Kasumi-1 (cell line): ENCODE measurements at regions not wholly inside any gene's neighbourhood (a gene's known extent, or its start where the extent isn't known, plus 50 kb on each side); places are given as distances from the start of the nearest gene placed in this dataset.
"Not testable (repeated sequence)": the region's sequence is repeated elsewhere in the genome, so short reads cannot be mapped to it uniquely, and the experiment has no call there.

ENCODE experiments used
- DNase-seq, 2 experiments: peaks; one replicate each; lab custom pipeline; 2025; lab: John Stamatoyannopoulos, UW

DNA sequence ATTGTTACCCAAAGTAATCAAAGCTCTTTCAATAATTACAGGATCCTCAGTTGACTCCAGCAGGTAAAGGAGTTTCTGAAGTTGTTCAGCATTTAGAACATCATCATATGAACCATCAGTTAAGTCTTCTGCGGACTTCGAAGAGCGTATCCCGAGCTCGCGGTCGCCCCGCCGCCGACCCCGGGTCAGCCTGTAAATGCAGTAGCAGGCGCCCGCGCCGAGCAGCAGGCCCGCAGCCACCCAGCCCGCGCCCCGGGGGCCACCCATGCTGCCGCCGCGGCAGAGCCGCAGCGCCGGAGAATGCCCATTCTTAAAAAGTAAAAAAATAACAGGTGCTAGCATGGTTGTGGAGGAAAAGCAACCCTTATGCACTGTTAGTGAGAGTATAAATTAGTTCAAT is 444.5 kb downstream of the NSUN3 start:
- DNase-seq, result not testable (repeated sequence)

DNA sequence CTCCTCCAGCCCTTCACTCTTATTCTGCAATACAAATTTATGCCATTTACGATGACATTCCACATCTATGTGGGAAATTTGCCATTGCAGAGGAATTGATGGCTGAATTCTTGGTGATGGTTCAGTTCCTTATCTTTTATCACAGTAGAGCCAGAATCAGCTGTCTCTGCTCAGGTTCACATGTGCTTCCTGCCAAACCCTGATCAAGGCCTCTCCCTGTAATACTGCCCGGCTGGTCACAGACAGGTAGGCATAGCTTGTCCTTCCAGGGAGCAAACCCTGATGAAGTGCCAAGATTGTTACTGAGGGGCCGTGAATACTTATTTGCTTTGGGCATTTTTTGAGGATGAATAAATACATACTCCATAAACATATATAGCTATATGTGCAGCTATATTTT is 450.0 kb downstream of the NSUN3 start:
- no peak for DNase-seq

DNA sequence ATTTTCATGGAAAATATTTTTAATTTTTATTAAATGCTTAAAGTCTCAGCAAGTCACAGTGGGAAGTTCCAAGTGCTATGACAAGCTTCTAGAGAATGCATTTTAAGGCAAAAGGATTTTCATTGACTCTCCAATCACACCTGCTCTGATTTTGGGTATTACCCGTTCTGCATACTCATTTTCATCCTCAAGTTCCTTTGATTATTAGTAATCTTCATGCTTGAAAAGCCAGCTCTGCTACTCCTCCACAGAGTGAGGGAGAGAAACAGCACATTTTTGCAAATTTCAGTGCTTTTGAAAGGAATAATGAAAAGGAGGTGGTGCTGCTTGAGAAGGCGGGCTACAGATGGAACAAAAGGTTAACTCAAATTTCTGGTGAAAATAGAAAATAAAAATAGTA is 450.7 kb downstream of the NSUN3 start:
- no peak for DNase-seq

DNA sequence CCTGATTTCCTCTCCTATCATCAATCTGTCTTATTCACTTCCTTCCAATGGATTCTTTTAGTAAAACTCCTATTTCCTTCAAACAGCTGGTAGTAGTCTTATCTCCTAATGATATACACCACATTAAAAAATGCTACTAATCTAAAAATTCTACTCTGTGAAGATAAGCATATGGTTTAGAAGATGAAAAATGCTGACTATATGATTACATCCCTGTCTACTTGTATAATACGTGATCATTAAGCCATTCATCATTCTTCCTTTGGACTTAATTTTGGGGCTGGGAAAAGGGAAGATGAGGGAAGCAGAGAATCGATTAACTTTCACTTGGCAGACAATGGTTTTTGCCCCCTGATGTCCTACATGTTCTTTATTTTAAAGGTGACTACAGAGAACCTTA is 453.1 kb downstream of the NSUN3 start:
- no peak for DNase-seq

DNA sequence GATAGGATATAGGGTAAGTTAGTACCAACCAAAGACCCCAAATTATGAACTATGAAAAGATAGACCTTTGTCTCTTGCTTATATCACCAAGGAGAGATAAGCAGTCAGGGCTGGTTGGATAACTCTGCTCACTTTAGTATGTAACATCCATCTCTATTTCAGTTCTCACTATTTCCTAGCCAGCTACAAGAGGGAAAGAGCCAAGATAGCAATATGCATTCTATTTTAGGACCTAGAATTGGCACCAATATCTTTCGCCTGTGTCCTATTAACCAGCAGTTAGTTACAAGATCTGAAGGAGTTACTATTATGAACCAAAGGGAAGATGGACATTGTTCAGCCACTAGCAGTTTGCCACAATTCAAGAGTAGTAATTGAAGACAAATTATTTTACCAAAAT is 457.5 kb downstream of the NSUN3 start:
- no peak for DNase-seq

DNA sequence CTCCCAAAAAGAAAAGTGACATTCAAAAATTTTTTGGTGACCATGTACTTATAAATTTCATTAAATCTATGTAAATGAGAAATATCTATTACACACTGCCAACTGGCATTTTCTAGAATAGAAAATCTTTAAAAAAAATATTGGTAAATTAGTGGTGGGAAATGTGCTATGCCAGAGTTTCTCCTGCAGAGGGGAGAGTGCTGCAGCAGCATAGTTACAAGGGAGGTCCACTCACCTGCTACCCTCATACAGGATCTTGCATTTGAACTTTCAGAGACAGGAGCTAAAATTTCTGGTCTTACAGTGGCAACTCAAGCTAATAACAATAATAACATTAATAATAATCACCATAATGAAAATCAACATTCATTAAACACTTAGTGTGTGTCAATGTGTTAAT is 459.6 kb downstream of the NSUN3 start:
- DNase-seq, result peak in 1 of 2 experiments; percentile 8

DNA sequence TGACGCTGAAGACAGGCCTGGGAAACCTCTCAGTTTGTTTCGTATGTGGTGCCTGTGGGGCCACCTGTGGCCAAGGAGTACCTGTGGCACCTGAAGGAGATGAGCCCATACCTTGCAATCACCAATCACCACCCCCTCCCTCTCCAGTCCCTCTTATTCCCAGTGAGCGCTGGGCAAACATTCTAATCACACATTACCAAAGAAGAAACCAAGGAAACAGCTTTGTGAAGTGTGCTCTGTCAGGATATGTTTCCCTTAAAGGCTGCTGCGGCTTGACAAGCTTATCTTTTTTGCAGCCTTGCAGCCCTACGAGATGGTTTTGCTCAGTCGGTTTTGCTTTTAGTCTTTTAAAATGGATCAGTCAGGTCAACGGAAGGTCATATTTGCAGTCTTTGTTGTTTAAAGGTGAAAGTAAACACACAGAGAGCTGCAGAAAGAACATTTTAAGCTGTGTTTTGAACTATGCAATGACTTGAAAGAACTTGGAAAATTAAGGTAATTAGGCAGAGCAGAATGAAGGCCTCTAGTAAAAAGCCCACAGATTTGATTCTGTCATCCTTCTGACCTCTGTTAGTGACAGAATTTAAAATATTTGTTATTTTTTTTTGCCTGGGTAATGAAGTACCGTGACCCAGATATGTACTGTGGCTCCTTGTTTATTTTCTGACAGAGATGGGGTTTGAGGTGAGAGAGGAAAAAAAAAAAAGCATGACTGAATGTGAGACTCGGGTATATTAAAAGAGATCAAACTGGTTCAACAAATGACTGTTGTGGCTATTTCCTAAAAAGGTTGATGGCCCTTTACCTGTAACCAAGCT is 461.4 kb downstream of the NSUN3 start:
- DNase-seq, result no peak

DNA sequence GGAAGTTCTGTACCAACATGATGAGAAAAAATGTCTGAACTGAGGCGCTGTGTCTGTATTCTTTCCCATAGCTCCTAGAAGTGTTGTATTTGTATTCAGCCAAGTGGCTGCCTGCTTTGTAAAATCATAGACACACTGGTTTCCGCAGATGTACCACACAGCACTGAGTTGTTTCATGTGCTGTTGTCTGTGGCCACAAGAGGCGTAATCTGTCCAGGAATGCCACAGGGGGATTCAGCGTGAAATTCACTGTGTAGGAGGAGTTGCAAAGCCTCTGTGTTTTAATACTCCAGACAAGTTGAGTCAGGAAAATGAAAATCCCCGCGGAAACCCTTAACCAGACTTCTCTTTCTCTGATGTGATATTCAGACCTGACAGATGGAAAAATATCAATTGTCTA is 462.2 kb downstream of the NSUN3 start:
- DNase-seq, result no peak

DNA sequence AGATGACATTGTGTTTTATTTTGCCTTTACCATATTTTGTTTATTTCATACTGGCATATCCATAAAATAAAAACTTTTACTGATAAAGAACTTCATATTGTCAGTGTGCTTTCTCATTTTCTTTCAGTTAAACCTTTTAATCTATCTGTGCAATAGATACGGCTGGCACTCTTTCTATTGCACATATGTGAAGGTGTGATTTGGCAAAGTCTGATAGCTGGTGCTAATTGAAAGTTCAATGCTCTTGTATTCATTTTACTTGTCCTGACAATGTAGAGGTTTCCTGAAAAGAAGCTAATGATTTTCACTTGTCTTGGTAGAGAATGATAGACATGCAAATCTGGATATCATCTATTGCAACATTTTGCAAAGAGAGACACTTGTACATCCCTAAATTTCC is 467.0 kb downstream of the NSUN3 start:
- no peak for DNase-seq

DNA sequence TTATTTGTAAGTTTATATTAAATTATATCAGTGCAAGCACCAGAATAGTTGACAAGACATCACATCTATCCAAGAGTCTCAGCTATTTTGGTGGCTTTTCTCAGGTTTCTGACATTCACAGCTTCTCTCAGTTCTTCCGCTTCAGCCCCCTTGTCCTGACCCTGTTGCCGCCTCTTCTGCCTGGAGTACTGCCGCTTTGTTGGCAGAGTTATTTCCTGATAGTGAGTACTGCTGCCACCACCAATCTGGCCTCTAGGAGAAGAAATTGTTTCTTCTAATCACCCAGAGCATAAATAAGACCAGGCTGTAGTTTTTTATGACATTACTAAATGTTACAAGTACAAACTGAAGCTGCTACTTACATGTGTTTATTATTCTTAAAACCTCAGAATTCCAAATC is 470.1 kb downstream of the NSUN3 start:
- no peak for DNase-seq

DNA sequence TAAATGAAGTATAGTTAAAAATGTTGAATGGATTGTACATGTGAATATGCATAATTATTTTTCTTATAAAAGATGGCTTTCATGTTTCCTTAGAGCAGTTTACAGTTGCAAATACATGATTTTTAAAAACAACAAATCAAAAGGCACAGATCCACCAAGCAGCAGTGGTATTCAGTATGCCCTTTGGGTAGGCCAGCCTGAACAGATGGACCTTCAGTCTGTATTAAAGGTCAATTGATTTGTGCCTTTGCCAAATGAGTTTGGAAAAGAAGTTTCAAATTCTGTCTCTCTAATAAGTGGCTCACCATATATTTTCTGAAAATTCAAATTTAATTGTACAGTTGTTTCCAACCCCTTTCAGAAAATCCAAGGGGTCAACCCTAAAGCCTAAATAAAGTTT is 477.1 kb downstream of the NSUN3 start:
- no peak for DNase-seq

DNA sequence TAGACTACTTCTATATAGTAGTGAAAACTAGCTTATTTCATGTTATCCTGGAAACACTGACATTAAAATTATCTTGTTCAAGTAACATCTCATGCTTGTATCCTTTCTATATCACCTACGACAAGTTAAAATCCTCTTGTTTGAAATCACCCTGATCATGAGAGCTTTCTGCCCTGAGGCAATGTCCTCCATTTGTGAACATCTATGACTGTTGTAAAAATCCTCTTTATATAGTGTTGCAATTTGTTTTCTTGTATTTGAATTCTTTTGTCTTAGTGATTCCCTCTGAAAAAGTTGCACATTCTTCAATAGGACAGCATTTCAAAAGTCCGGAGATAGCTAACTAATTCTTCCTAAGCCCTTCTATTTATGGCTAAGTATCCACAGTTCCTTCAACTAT is 480.3 kb downstream of the NSUN3 start:
- no peak for DNase-seq

DNA sequence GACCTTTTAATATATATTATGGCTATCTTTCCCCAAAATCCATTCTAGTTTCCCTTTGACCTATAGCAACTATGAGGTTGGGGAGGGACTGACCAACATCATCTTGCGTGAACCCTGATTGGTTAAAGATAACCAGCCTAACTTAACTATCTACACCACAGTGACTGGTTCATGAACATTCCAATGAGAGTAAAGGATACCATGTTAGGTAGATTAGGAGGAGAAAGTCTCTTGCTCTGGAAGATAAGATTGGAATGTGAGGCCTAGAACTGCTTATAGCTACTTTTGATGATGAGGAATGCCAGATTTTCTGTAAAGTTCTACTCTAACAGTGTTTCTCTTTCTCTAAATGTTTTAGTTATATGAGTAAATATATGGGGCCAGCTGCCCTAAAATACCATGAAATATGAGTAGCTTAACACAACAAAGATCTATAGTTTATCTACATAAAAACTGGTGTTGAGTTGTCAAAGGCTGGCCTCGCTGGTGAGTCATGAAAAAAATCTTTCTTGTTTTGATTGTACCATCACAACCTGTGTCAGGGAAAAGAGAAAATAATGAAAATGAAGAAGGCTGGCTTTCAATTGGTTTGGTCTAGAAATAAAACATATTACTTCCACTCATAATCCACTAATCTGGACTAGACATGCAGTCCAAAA is 481.4 kb downstream of the NSUN3 start:
- DNase-seq, result no peak

DNA sequence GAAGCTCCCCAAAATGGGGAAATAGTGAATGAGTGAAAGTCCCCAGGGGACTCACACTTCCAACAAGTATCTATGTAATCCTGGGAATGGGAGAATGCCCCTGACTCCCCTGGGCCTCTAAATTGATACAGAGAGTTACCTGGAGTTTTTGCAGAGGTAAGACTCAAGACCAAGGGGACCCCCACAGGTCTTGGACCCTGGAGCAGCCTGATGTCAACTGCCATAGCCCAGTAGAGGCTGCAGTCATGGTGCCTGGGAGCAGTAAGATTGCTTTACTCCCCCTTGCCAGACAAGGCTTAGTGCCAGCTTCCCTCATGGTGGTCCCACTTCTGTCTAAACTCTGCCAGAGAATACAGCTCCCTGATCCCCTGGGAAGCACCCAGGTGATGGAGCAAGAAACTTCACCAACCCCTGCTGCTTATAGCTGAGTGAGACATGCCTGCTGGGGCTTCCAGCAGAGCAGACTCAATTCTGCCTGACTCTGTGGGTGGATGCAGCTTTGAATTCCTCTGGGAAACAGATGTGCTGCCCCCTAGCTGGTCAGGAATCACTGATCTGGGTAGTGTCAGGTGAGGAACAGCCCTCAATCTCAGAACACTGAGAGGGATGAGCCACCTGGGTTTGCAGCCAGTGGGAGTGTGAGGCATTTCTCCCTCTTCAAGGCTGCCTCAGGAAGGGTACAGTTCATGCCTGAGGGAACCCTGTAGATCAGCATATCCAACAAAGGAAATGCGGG is 485.9 kb downstream of the NSUN3 start:
- DNase-seq, result no peak

DNA sequence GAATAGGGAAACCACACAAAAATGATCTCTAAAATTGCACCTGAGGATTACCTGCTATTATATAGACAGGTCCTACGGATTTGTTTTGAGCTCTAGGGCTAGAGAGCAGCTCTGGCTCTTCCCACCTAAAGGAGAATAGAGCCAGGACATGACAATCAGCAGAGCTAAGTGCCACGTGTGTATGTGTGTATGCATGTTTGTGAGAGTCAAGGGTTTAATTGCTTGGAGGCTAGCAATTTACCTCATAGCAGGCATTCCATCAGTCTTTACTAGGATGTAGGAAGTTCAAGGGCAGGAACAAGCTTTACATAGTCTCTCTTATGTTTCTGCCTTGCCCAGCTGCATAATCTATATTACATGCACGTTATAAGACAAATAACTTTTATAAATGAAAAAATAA is 498.2 kb downstream of the NSUN3 start:
- no peak for DNase-seq

DNA sequence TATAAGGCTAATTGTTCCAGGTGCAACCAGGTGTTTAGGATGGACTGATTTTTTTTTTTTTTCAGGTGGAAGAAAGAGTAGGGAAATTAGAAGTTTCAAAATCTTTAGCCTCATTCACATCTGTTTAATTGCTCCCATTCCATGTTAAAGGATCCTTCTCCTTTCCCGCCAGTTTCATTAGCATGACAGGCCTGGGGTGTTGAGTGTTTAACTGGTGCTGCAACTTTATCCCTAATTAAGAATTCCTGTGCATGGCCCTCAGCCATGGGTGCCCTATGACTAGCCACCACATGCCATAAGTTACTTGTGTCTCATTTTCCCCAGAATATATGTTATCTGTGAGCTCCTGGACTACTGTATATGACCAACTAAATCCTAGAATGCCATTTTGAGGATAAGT is 501.4 kb downstream of the NSUN3 start:
- DNase-seq, result no peak

DNA sequence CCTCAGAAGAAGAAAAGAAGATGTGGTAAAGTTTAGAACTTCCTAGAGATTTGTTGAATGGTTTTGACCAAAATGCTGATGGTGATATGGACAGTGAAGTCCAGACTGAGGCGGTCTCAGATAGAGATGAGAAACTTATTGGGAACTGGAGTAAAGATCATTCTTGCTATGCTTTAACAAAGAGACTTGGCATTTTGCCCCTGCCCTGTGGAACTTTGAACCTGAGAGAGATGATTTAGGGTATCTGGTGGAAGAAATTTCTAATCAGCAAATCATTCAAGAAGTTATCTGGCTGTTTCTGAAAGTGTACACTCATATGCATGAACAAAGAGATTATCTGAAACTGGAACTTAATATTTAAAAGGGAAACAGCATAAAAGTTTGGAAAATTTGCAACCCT is 505.2 kb downstream of the NSUN3 start:
- no peak for DNase-seq

DNA sequence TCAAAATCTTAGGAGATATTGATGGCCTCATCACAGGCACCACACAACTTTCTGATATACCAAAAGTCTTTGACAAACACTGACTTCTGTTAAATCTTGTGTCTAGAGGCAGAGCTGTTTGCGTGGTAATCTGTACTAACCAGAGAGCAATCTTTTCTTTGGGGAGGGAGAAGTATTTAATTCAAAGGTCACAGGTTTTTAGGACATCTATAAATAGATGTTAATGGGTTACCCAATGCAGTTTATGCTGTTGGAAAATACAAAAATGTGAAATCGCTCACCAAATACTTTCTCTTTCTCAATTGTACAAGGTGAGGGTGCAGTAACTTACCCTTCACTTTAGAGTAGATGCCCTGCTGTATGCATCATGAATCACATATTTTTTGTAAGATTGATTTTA is 510.5 kb downstream of the NSUN3 start:
- DNase-seq, result no peak

DNA sequence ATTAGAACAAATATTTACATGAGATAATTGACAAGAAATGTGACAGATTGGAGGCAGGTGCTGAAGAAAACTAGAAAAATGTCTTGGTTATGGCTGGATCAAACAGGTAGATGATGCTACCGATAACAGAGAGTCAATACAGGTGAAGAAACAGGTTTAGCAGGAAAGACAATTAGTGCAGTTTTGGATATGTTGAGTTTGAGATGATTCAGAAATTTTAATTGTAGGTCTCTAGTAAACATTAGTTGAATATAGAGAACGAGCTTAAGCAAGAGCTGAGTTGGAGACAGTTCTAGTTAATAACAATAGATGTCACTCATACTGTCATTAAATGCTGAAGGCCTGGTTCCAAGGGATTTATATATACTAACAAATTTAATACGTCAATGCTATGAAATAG is 524.4 kb downstream of the NSUN3 start:
- DNase-seq, result no peak

DNA sequence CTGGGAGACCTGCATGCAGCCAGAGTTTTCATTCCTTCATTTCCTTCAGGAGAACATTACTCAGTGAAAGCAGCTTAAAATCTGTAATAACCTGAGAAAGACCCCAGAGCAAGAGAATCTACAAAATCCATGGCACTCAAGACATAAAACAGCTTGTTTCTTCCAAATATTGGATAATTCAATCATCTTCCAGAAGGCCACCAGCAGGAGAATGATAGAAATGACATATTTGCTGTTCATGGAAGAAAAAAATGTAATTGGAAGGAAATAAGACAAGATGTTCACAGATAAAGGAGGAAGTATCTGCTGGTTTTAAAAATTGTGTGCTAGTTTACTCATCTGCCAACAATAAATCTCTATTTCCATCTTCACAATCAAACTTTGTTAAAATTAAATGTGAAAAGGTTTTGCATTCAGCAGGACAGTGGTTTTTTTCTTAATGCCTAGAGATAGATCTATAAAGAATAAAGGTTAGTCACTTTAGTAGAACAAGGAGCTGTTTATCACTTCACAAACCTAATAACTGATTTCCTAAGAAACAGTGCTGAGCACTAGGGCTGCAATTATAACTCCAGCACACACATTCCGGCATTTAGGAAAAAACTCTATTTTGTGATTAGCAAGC is 530.8 kb downstream of the NSUN3 start:
- peak; percentile 12 to 42 for DNase-seq

DNA sequence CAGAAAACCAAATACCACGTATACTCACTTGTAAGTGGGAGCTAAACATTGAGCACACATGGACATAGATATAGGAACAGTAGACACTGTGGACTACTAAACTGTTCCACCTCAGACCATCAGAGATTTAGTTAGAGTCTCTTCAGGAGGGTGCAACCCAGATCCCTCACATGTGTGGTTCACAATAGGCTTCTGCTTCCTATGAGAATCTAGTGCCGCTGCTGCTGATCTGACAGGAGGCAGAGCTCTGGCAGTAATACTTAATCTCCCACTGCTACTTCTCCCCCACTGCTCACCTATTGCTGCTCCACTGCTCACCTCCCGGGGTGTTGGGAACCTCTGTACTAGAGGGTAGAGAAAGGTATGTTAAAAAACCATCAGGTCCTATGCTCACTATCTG is 533.3 kb downstream of the NSUN3 start:
- DNase-seq, result no peak

DNA sequence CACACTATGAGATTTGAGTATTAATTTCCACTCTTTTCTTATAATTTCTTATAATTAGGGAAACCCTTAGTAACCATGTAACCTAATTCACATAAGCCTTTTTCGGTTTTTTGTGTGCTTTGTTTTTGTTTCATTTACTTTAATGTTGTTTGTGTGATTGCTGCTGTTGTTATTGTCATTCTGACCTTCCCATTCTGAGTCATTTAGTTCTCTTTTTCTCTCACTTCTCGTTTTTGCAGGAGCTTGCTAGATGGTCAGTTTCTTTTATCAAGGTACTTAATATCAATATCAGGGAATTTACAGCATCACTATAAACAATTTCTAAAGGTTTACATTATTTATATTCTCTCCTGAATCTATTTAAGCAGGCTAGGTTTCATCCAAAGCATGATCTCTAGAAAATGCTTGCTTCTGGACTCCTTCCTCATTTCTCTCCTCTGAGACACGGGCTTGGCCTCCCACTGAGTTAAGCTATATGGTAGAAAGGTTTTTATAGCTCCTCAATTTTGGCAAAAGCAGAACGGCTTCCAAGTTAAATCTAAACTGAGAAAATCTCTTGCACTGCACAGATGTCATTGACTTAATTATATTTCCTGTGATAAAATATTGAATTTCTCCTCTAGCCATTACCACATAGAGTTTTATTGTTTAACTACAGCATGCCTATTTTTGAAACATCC is 534.2 kb downstream of the NSUN3 start:
- DNase-seq, result no peak
